ENCODE measurements at regions not wholly inside any gene's neighbourhood (a gene's known extent, or its start where the extent isn't known, plus 50 kb on each side); places are given as distances from the start of the nearest gene placed in this dataset.

GRCh38 chr1:101567582-101568189 lies 330.9 kb downstream of the S1PR1 start:
- TF ChIP-seq CTCF (conservative IDR thresholded peaks at IDR 0.05; ENCODE audit: low read depth, low read length) = peak; percentile 97
- TF ChIP-seq EZH2 (IDR thresholded peaks at IDR 0.05; ENCODE audit: borderline replicate concordance, low read depth, low read length, poor library complexity, severe bottlenecking) = no peak
